SH-SY5Y (cell line): ENCODE measurements at regions not wholly inside any gene's neighbourhood (a gene's known extent, or its start where the extent isn't known, plus 50 kb on each side); places are given as distances from the start of the nearest gene placed in this dataset.

ENCODE experiments used
- GATA2 ChIP-seq: IDR thresholded peaks from 2 replicates; pipeline ENCODE4 v1.6.1; 2011; ENCODE audit warnings: mild to moderate bottlenecking, low read depth, low read length
- GATA3 ChIP-seq: IDR thresholded peaks from 2 replicates; pipeline ENCODE4 v1.6.1; 2011; ENCODE audit warnings: low read depth, mild to moderate bottlenecking, low read length, moderate library complexity

- TF ChIP-seq GATA3 = no peak
- TF ChIP-seq GATA2 = no peak
Measured at GRCh38 chr2:129681788-129682187, 297.7 kb upstream of the RAB6C start.
